CD4-positive, alpha-beta T cell treated with Interleukin-4 for 4 hours (primary cell): ENCODE measurements at regions not wholly inside any gene's neighbourhood (a gene's known extent, or its start where the extent isn't known, plus 50 kb on each side); places are given as distances from the start of the nearest gene placed in this dataset.
"Not testable (repeated sequence)": the region's sequence is repeated elsewhere in the genome, so short reads cannot be mapped to it uniquely, and the experiment has no call there.

Source experiments
- DNase-seq: peaks from one replicate; pipeline ENCODE4 v3.0.0-alpha.2; 2020

DNA sequence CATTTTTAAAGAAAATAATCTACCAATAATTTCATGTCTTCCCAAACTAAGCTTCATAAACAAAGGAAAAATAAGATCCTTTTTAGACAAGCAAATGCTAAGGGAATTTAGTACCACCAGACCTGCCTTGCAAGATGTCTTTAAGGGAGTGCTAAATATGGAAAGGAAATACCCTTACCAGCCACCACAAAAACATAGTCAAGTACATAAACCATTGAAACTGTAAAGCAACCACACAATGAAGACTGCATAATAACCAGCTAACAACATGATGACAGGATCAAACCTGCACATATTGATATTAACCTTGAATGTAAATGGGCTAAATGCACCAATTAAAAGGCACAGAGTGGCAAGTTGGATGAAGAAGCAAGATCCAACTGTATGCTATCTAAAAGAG lies 586.5 kb upstream of the NRG3 start:
- DNase-seq, result no peak

DNA sequence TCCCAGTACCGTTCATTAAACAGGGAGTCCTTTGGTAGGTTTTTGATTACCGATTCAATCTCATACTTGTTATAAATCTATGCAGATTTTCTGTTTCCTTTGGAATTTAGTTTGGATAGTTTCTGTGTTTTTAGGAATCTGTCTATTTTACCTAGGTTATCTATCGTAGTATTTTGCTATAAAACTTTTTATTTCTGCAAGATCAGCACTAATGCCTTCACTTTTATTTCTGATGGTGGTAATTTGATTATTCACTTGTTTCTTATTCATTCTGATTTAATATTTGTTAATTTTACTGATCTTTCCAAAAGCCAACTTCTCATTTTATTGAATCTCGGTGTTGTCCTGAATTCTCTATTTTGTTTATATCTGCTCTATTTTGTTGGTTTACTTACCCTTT lies 577.7 kb upstream of the NRG3 start:
- no peak for DNase-seq

DNA sequence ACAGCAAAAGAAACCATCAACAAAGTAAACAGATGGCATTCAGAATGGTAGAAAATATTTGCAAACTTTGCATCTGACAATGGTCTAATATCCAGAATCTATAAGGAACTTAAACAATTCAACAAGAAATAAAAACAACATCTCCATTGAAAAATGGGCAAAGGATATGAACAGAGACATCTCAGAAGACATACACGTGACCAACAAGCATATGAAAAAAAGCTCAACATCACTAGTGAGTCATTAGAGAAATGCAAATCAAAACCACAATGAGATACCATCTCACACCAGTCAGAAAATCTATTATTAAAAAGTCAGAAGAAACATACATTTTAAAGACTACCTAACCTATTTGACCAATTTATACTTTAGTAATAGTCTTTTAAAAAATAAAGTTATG lies 571.3 kb upstream of the NRG3 start:
- DNase-seq, result no peak

DNA sequence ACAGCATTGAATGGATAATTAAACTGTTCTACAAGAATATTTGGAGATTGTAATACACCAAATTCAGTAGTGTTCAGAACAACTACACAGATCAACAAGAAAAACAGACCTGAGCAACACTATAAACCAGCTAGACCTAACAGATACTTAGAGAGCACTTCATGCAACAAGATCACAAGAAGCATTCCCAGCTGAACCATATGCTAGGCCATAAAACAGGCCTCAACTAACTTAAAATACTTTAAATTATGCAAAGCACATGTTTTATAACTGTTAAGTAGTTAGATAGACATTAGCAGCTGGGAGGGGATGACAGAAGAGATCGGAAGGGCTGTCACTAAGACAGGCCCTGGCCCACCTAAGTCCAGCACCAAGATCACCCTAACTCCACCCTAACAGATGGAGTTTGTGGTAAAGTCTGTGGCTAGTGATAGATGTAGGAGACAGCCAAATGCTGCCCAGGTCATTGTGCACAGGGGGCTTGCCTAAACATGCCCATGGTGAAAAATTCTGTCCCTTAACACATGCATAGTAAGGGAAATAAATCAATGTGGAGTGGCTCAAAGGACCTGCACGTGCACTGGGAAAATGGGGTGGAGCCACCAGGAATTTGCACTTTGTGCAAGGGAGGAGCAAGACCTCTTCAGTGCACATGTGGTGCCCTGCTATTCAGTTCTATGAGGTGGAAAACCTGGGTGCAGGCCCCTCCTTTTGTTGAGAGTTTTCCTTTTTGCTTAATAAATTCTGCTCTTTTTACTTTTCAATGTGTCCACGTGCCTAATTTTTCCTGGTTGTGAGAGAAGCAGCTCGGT lies 567.8 kb upstream of the NRG3 start:
- no peak for DNase-seq

DNA sequence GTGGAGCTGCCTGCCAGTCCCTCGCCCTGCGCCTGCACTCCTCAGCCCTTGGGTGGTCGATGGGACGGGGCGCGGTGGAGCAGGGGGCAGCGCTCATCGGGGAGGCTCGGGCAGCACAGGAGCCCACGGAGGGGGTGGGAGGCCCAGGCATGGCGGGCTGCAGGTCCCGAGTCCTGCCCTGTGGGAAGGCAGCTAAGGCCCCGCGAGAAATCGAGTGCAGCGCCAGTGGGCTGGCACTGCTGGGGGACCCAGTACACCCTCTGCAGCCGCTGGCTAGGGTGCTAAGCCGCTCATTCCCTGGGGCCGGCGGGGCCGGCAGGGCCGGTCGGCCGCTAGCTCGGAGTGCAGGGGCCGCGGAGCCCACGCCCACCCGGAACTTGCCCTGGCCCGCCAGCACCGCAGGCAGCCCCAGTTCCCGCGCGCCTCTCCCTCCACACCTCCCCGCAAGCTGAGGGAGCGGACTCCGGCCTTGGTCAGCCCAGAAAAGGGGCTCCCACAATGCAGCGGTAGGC lies 565.9 kb upstream of the NRG3 start:
- DNase-seq, result no peak

DNA sequence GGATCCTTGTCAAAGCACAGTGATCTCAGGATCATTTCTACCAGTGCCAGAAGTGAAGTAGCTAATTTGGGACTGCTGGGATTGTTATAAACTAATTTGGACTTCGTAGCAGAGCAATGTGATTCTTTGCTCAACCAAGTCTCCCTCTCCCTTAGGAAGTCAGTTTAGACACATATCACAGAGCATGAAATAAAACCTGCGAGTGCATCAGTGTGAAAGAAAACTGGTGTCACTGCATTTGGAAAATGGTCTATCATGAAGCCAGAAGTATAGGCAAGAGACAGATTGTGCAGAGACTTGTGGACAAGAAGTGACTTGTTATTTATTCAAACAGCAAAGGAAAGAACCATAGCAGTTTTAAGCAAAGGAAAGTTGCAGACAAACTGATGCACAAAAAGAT lies 560.5 kb upstream of the NRG3 start:
- DNase-seq, result no peak

DNA sequence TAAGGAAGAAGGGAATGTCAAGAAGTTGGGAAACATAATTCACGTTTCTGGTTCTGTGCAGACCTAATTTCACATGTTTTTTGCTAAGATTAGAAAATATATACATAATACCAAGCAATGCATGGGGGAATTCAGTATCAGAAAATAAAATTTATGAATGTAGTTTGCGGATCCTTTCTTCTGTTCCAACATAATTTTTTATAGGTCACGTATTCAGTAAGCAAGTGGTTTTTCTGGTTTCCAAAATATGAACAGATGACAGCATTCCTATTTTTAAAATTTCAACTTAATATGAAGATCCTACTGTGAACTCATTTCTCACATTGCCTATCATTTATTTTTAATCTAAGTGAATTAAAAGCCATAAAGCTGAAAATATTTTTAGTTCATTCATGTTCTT lies 560.0 kb upstream of the NRG3 start:
- DNase-seq, result no peak

DNA sequence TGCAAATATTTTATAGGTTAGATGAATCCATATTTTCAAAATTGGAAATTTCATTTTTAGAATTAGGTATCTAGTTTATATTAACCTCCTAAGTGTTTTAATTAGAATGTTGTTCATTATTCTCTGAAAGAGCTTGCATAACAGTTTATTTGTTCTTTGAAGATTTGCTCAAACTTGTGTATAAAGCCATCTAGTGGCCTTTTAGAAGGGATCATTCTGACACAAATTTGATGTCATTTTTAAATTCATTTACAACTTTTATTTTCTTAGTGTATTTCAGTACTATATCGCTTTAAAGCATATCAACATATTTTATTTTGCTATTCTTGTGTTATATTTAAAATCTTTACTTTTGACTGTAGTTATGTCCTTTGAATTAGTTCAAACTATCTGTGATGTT lies 527.0 kb upstream of the NRG3 start:
- DNase-seq, result no peak

DNA sequence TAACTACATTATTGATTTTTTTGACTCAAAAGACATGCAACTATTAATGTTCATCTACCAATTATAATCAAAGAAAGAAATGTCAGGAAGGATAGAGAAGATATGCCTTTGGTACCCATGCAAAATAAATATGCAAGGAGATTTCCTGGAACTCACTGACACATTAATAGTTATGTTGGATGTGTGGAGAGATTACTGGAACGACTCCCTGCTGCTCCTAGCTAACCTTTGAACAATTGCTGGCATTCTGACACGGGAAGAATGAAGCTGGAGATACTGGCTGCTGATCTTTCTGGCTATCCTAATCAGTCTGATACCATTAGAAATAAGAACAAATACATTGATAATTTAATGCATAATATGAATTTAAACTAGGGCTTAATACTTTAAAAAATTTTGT lies 507.9 kb upstream of the NRG3 start:
- no peak for DNase-seq

DNA sequence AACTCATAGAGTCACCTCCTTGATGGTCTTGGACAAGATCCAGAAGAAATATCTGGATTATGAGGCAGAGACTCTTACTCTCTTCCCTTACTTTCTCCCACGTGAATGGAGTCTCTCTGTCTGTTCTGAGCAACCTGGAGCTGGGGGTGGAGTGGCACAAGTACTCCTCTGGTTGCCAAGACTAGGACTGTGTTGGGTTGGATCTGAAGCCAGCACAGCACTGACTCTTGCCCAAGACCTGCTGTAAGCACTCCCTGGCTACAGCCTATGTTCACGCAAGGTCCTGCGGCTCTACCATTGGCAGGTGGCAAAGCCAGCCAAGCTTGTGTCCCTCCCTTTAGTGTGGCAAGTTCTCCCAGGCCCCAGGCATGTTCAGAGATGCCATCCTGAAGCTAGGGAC lies 488.2 kb upstream of the NRG3 start:
- no peak for DNase-seq

DNA sequence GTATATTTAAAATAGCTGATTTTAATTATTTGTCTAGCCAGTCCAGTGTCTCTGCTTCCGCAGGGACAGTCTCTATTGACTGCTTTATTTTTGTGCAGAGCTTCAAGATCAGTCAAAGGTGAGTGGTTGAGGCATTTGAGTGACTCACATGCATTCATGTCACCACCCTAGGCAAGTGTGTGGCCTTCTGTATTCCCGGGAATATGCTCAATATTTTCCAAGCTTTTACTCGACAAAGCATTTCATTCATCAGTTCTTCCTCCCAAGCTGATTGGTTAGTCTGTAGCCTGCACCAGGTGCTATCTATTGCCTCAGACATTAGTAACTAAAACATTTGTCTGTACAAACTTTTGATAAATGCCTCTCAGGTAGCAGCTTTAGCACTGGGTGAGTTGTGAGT lies 471.5 kb upstream of the NRG3 start:
- DNase-seq, result no peak

DNA sequence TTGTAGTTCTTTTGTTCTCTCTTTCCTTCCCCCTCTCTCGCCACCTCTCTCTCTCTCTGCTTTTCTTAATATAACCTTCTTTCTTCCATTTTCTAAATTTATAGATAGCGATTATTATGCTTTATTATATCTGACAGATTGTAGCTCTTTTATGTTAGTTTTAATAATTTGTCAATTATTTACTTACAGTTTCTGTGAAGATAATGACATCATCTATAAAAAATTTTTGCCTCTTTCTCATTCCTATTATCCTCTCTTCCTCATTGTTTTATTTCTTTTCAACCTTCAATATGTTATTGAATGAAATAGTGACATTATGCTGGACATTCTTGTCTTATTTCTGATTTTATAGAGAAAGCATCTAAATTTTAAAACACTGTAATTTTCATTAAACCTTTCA lies 469.6 kb upstream of the NRG3 start:
- DNase-seq, result no peak

DNA sequence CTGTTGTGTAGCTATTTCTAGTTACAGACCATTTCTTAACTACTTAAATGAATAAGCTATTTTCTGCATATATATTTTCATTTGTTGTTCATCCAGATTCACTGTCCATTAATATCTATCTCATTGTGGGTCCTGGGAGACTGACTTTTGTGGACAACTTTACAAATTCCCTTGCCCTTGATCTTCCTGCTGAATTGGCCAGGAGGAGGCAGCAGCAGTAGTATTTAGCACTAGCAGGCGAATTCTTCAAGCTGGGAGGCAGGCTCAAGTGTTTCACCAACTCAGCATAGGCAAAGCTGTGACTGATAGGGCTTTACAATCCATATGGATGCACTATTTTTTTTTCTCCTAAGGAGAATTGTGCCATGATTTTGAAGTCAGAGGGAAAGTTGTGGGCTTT lies 461.0 kb upstream of the NRG3 start:
- DNase-seq, result no peak

DNA sequence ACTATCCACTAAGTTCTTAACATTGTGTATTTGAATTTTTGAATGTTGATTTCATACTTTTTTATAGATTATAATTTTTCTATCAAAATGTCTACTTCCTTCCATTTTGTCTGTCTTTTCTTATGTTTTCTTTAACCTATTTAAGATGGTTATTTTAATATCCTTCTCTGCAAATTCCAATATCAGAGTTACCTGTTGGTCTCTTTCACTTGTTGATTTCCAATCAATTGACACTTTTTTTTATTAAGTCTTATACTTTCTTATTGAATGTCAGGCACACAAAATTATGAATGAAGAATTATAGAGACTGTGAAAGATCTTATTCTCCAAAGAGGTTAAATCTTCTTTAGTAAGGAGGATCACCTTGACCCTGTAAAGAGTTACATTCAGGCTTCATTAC lies 448.3 kb upstream of the NRG3 start:
- no peak for DNase-seq

DNA sequence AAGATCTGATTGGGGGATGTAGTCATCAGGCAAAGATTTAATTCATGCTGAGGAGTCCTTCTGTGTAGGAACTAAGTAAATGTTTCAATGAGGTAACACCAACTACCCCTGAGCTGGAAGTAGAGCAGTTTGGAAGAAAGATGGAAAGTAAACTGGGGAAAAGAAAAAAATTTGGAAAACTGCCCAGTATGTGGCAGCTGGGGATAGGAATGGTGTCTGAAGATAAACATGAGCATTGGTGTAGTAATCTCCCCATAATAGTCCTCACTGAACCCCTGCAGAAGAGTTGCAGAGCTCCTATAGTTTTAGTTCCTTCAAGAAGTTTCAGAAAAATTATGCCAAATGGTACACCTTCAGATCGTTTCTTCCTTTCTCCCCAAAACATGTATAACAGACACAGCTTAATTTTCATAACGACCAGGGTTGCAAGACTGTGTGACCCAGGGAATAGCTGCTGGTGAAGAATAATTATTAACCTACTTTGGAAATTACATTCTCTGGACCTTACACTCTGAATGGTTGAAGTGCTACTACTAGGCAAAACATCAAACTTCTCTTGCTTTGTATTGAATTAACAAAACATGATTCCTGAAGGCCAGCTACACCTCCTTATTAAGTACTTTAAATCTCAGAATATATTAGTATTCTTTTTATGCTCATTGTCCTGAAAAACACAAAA lies 446.4 kb upstream of the NRG3 start:
- DNase-seq, result no peak

DNA sequence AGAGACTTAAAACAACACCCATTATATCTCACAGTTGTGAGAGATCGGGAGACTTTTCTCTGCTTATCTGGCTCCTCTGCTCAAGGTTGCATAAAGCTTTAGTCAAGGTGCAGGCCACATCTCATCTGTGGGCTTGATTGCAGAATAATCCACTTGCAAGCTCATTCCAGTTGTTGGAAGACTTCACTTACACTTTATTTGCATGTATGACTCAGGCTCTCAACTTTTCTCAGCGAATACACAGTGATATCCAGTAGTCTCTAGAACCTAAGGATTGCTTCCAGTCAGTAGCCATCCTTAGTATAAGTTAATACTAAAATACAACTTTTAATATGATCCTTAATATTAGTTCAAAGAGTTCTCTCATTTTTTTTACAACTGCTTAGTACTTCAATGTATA lies 435.5 kb upstream of the NRG3 start:
- DNase-seq, result no peak

DNA sequence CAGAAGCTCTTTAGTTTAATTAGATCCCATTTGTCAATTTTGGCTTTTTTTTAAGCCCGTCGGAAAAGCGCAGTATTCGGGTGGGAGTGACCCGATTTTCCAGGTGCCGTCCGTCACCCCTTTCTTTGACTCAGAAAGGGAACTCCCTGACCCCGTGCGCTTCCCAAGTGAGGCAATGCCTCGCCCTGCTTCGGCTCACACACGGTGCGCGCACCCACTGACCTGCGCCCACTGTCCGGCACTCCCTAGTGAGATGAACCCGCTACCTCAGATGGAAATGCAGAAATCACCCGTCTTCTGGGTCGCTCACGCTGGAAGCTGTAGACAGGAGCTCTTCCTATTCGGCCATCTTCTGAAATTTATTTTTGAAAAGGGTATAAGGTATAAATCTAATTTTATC lies 433.4 kb upstream of the NRG3 start:
- DNase-seq, result not testable (repeated sequence)

DNA sequence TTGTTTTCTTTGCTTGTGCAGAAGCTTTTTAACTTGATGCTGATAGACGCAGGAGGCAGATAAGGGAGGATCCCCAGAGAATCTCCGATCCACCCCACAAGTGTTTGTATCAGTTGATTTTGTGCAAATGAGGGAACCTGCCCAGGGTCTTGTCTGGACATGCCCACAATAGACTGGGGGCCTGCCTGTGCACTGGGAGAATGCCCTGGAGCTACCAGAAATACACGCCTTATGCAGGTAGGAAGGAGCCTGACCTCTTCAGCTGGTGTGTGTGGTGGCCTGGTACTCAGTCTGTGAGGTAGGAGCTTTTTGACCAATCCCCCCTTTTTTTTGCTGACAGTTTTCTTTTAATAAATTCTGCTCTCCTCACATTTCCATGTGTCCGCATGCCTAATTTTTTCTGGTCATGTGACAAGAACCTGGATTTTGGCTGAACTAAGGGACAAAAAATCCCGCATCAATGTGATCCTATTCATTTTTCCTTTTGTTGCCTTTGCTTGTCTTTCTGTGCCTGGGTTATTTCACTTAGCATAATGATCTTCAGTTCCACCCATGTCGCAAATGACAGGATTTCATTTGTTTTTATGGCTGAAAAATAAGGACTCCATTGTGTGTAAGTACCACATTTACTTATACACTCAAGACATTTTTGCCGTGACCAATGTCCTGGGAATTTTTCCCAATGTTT lies 430.6 kb upstream of the NRG3 start:
- no peak for DNase-seq

DNA sequence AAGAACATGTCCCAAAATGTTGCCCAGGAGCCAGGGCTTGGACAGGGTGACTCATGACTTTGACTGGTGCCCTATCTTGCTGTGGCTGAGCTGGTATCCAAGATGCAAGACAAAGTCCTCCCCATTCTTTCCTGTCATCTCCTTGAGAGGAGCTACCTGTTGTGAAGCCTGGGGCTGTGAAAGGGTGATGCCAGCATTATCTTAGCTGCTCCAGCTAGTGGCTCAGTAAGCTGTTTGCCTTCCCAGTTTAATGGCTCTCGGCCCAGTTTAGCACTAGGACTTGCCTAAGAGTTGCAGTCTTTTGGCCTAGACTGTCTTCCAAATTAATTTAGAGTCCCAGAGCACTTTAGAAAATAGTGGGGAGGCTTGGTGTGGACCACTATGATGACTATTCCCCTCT lies 424.3 kb upstream of the NRG3 start:
- DNase-seq, result no peak

DNA sequence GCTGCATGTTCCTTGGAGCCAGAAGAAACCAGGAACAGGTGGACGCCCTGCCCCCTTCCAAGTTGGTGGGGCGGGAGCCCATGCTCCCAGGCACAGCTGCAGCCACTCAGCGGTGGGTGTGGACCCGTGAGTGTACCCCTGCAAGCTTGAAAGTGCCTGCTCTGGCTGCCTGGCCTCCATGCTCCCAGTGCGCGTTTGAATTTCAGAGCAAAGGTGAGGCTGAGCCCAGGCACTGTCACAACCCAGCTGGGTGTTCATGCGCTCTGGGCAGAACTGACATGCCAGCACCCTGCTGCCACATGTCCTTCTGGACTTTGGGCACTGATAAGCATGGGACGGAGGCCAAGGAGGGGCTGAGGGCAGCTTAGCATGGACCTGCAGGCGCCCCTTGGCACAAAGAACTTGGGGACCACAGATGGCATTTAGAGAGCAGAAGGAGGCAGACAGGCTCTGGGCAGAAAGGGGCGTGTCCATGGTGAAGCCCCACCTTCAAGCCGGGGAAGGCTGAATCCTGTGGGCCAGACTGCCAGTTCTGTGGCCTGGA lies 402.0 kb upstream of the NRG3 start:
- no peak for DNase-seq

DNA sequence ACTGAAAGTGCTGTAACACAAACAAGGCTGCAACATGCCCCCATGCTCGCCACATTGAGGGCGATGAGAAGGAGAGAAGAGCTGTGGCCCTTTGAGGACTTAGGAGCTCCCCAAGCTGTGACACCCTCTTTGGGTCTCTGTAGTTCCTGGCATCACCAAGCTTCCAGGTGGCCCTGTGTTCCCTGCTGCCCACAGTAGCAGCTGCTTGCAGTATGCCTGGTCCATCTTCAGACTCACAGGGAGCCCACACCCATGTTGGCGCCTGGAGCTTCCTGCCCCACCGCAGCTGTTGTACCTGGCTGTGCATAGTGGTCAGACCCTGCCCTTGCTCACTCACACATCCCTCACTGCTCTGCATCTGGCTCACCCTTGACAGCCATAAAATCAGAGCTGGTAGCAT lies 401.2 kb upstream of the NRG3 start:
- no peak for DNase-seq

DNA sequence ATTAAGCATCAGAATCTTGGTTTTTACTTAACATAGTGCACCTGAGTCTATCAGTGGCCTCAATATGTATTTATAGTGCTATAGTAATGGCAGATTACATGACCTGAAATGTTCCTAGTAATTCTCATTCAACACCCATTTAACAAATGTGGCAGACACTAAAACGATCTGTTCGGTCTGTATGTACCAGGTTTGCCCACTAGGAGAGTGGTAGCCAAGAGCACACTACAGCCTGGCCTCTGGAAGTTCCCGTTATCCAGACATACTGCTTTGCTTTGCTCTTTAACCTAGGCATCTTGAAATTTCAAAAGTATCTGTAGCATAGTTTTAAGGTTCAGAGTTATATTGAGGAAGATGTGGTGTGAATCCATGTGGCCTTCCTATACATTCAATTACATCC lies 395.7 kb upstream of the NRG3 start:
- DNase-seq, result no peak

DNA sequence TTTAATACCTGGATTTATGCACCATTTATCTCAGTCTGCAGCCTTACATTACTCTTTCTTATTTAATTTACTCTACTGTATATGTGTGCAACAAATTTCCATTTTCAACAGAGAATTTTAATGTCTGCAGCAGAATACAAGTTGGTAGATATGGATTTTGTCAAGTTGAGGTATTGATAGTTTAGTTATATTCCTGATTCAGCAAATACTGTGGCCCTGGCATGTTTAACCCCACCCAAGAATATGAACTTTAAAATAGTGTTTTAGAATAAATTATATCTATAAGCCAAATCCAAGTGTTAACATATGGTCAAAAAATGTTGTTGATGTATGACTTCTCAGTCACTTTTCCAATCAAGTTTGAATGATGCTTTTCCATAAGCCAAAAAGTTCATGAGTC lies 378.4 kb upstream of the NRG3 start:
- DNase-seq, result no peak

DNA sequence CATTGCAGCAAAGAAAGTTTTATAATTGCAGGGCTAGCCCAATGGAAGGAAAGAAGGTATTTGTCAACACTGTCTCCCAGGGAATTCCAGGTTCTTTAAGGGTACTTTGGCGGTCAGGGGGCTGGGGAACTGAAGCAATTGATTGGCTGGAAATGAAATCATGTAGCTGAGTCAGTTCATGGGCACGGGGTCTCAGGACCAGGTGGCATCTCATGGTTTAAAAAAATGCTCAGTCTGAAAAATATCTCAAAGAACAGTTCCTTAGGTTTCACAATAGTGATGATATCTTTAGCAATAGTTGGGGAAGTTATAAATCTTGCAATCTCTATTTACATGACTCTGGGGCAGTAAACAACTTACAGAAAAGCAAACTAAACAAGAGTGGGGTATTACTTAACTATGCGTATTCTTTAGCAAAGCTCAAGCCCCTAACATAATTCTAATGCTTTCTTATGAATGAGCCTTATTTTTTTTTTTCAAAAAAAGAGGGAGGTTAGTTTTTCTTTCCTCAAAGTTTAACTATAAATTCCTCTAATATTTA lies 376.9 kb upstream of the NRG3 start:
- DNase-seq, result no peak
